OCI-LY1 (cell line): ENCODE measurements at regions not wholly inside any gene's neighbourhood (a gene's known extent, or its start where the extent isn't known, plus 50 kb on each side); places are given as distances from the start of the nearest gene placed in this dataset.

Experiments used
- CTCF ChIP-seq: fragments of 200-600 bp; sonication (generic), shearing (Covaris generic); IDR thresholded peaks from 2 replicates; pipeline ENCODE4 v1.5.1; 2017; ENCODE audit warnings: mild to moderate bottlenecking, antibody characterized with exemption, low read length, moderate library complexity, mixed read lengths
- EZH2 ChIP-seq: fragments of 200-600 bp; sonication (generic), shearing (Covaris generic); IDR thresholded peaks from 2 replicates; pipeline ENCODE4 v1.8.0; 2017; ENCODE audit warnings: borderline replicate concordance, mixed run types, mild to moderate bottlenecking, antibody characterized with exemption, low read length, moderate library complexity, mixed read lengths

- TF ChIP-seq CTCF (no peak), EZH2 (no peak)
Observed at GRCh38 chr14:26935733-26936132, 337.9 kb upstream of the NOVA1 start.
